ENCODE measurements at regions not wholly inside any gene's neighbourhood (a gene's known extent, or its start where the extent isn't known, plus 50 kb on each side); places are given as distances from the start of the nearest gene placed in this dataset.

- DNase-seq = no peak
These were observed 355.9 kb upstream of the AJAP1 start for GRCh38 chr1:4298361-4299083.

- DNase-seq = no peak
These were observed 353.4 kb upstream of the AJAP1 start for GRCh38 chr1:4301007-4301406.

DNA sequence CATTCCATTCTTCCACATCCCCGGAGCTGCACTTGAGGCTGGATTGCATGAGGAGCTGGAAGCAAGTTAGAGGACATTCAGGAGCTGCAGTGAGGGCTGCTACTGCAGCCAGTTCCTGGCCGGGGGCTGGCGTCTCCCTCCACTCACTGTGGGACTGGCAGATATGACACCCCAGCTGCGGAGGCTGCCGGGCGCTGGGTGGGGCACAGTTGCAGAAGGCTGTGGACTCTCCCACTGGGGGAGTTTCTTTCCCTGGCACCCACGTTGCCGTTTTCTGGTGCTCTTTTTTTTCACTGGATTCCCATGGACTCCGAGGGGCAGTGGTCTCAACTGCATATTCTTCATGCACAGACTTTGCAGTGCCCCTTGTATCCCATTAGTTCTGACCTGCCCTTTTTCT is 351.1 kb upstream of the AJAP1 start:
- DNase-seq = no peak

GRCh38 chr1:4305526-4306301 is 348.7 kb upstream of the AJAP1 start:
- no peak for DNase-seq

GRCh38 chr1:4306559-4307467 is 347.6 kb upstream of the AJAP1 start:
- DNase-seq = no peak

DNA sequence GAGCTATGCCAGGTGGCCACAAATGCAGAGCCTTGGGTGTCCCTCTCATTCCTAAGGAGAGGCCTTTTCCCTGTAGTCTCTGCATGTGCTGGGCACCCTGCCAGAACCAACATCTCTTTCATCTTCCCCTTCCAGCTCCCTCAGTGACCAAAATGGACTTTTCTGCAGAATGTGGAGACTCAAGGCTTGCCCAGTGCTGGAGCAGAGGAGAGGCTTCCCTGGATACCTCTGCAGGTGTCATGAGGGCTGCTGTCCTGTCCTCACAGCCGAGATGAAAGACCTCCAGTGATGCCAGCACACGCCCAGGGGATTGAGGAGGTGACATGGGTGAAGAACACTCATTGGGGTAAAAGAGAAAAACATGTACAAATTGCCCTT is 347.0 kb upstream of the AJAP1 start:
- DNase-seq = no peak

DNA sequence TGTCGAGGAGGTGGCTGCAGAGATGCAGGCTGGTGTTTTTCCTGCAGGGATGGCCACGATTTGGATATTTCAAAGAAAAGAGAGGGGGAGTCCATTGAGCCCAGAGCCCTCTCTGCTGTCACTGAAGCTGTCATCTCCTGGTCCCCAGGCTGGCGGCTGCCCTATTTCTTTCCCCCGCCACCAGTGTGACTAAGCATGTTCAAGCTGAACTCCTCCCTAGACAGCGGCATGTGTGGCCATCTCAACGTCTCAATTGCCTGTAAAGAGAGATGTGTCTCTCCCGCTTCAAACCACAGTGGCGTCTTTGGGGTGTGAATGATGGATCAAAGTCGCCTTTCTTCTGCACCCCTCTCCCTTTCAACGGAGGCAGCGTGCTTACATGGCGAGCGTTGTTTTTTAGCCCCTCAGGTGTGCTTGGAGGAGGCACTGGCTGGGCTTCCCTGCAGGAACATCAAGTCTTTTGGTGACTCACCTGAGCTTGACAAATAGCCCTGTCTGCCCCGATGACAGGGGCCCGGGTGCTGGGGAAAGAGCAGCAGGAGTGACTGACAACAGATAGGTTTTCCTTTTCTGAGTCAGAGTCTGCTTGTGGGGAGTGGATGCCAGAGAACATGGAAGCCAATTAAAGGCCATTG is 346.4 kb upstream of the AJAP1 start:
- no peak for DNase-seq

DNA sequence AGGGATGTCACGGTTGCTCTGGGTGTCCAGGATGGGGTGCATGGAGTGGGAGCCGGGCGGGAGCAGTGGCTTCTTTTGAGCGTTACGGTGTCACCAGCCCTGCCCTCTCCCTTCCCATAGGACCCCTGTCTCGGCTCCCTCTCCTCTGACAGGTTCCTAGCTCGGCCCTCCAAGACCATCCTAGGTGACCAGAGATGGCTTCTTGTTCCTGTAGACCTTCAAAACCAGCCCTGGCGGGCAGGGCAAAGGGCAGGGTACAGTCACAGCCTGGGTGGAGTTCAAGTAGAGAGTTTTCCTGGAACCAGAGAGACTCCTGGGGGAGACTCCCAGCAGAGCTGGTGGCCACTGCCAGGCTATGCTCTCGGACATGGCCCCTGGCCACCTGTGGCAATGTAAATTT is 345.6 kb upstream of the AJAP1 start:
- DNase-seq = no peak

- no peak for DNase-seq
These were observed 344.6 kb upstream of the AJAP1 start for GRCh38 chr1:4309676-4310320.

DNA sequence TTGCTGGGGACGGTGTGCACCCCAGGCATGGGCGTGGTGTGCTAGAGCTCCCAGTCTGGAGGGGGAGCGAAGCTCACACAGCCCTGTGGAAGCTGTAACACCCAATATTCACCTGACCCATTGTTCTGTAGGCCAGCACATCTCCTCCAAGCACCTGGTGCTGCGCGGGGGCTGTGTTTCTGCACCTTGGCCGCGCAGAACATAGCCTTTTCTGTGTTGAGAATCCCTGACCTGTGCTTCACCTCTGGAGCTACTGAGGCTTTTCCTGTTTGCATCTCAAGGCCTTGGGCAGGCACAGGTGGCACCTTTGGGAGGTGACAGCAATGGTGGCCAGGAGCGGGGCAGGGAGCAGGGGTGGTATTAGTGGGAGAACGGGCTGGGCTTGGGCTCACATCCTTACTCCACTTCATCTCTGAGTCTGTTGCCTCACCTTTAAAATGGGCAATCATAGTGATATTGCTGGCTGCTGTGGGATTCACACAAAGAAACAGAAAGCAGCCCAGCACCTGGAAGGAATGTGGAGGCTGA is 343.9 kb upstream of the AJAP1 start:
- no peak for DNase-seq

DNA sequence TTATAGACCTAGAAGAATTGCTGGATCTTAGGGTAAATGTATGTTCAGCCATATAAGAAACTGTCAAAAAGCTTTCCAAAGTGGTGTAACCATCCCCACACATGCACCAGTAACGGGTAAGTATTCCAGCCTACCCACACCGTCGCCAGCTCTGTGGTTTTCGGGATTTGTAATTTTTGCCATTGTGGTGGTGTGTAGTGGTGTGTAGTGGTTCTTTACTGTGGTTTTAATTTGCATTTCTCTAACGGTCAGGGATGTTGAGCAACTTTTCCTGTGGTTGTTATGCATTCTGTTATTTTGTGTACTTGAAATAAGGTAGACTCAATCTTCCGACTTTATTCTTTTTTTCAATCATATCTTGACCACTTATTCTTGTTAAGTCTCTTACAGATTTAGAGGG is 342.4 kb upstream of the AJAP1 start:
- no peak for DNase-seq

GRCh38 chr1:4315202-4315601 is 339.2 kb upstream of the AJAP1 start:
- no peak for DNase-seq

GRCh38 chr1:4317207-4317606 is 337.2 kb upstream of the AJAP1 start:
- DNase-seq = no peak

GRCh38 chr1:4318720-4319119 is 335.7 kb upstream of the AJAP1 start:
- no peak for DNase-seq

GRCh38 chr1:4319496-4319895 is 334.9 kb upstream of the AJAP1 start:
- no peak for DNase-seq

DNA sequence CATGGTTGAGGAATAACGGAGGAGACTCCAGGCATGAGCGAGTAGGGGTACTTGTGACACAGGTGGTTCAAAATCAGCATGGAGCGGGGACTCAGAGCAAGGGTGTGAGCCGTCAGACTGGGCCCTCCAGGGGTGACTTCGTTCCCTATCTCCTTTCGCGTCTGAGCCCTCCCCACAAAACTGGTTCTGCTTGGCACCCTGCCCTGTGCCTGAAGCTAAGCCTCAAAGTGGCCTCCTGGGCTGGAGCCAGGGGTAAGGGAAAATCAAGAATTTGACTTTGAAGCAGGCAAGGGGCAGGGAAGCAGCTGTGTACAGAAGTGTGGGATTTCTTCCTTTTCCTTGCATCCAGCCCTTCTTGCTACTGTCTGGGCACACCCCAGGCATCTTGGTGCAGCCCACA is 331.5 kb upstream of the AJAP1 start:
- no peak for DNase-seq

GRCh38 chr1:4323309-4323708 is 331.1 kb upstream of the AJAP1 start:
- no peak for DNase-seq

DNA sequence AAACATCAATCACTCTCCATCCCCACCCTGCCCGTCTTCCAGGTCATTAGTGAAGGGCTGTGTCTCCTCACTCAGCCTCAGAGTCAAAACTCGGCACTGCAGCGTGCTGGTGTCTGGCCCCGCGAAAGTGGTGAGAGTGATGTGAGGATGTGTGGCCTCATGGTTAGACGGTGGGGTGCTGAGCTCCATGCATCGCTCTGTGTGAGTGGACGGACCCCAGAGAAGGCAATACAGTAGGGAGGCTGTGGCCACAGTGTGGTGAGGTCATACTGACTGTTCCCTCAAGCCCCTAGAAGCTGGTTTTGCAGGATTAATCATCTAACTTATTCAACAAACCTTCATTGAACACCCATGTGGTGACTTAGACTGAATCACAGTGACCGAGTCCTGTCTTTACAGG is 329.9 kb upstream of the AJAP1 start:
- no peak for DNase-seq

DNA sequence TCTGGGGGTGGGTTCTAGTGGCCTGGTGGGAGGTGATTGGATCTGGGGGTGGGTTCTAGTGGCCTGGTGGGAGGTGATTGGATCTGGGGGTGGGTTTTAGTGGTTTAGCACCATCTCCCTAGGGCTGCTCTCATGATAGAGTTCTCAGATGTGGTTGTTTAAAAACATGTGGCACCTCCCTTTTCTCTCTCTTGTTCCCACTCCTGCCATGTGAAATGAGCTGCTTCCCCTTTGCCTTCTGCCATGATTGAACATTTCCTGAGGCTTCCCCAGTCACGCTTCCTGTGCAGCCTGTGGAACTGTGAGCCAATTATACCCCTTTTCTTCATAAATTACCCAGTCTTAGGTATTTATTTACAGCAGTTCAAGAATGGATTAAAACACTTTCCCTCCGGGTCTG is 327.3 kb upstream of the AJAP1 start:
- no peak for DNase-seq

DNA sequence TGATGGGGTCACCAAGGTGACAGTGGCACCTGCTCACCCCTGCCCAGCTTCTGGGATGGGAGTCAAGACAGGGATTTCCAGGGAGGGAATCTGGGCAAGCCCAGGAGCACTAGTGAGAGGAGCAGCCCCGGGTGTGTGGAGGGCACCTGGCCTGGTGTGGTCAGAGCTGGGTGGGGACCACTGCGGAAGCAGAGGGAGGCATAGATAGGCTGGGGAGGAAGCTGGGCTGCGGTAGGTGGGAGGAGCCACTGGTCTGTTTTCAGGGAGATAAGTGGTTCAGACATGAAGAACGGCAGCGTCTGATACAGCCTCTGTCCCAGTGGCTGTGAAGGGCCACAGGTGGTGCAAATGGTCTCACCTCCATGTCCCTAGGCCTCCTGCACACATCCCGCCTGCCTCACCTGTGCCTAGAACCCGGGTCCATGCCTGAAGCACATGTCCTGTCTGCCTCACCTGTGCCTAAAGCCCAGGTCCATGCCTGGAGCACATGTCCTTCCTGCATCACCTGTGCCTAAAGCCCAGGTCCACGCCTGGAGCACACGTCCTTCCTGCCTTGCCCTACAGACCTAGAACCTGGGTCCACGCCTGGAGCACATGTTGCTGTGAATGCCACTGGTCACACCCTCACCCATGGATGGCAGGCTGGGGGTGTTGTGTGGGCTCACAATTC is 325.9 kb upstream of the AJAP1 start:
- no peak for DNase-seq
